ENCODE measurements at regions not wholly inside any gene's neighbourhood (a gene's known extent, or its start where the extent isn't known, plus 50 kb on each side); places are given as distances from the start of the nearest gene placed in this dataset.

DNA sequence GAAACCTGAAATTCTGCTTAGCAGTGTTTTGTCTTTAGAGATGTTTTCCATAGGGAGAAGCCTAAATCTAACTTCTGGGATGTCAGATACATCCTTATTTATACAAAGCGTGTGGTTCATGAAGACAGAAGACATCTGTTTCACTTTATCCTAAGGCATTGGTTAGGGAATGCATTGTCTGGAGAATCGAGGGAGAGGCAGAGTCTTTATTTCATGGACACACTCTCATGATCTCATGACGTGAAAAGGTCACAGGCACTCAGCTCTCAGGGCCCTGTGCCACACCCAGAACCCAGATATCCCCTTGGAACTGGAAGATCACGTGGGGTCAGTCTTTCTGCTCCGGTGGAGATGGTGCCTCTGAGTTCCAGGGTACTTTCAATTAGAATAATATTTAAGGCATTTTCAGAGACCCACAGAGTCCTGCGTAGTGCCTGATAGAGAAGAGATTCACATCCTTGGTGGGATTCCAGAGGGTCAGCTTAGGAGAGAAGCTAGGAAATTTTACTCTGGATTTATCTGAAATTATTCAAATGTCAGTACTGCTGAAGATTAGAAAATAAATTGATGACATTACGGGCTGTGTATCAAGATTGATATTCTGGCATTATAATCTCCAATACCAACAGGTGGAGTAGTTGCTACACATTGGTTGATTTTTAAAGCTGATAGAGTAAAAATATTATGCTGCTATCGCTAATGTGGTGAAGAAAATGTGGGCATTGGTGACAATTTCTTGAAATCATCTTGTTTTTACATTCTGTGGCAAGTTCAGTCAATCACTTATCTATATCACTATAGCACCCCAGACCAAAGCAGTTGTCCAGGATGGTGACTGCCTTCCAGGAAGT is 378.3 kb downstream of the MTRR start:
- no peak for DNase-seq

DNA sequence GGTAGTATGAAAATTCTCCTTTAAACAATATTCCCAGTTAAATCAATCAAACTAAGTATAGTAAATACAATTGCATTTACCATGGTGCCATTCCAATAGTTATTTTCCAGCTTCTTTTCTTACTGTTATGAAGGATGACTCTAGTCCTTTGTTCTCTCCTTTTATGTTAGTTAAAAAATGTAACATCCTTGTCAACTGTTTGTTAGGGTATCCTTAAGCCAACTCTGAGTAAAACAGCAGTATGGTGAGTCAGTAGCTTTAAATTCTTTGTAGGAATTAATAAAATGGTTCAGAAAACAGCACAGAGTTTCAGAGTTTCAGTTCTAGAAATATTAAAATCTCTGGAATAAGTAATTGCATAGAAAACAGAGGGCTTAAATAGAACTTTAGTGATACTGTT is 384.4 kb downstream of the MTRR start:
- no peak for DNase-seq

DNA sequence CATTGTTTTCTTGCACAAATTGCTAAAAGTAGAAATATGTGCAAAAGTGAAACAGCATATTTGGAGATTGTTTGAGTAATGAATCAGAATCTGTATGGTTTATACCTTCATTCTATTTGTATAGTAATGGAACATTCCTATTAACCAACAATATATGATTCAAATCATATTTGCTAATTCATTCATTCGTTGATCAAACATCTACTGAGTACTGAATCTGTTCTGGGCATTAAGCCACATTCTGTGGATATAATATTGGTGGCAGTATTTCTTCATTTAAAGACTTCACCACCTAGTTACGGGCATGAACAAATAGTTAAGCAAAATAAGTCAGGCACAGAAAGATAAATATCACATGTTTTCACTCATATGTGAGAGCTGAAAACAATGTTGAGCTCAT is 385.7 kb downstream of the MTRR start:
- DNase-seq = no peak

DNA sequence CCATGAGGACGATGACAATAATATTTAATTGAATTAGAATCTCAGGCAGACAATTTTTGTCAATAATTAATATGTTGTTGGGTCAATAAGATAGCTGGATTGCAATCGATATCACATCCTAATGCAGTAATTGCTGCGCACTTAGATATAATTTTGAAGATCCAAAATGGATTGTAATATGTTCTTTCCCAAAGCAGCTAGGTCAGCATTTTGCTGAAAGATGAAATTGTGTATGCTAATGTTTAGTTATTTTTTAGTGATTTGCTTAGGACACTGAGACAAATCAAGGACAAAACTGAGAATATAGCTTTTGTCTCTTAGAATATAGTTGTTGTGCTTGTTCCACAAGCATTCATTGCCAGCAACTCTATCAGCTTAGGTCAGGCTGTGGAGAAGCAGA is 389.9 kb downstream of the MTRR start:
- DNase-seq = no peak

DNA sequence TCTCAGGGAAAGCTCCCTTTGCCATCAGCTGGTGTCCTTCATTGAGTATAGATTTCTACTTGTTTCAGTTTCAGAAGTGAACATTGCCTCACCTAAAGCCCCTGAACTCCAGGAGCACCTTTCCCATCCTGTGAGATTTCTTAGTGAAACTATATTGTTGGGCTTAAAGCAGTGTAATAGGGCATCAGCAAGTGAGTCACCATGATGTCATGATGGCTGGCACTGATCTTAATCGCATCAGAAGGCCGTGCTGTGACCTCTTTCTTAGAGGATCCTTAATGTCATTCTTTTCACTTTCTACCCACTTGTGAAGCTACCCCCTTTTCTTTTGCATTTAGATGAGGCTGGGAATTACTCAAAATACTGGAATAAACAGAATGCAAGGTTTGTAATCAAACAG is 401.3 kb downstream of the MTRR start:
- no peak for DNase-seq

DNA sequence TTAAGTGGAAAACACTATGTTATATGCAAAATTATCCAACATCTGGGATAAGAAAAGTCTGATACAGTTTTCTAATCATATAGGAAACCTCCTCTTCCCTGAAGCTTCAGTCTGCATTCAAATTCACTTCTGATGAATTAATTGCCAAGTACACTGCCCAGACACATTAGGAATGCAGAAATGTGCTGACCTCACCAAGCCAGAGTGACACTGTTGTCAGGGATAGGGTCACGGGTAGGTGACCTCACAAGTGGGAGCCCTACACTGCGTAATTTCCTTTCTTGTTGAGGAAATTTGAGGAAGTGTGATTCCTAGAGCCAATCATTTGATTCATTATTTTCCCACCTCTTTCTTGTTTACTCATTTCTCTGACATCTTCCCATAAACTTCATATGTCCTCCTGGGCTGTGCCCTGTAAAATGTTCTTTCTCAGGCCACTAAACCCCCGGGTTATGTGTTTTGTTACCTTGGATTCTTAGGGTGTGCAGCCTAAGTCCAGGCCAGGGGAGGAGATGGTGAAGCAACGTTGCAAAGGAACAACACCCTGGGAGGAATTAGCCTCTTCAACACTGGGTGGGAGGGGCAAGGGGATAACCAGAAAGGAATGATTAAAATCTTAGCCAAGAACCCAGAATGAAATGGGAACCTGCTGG is 411.9 kb downstream of the MTRR start:
- no peak for DNase-seq

DNA sequence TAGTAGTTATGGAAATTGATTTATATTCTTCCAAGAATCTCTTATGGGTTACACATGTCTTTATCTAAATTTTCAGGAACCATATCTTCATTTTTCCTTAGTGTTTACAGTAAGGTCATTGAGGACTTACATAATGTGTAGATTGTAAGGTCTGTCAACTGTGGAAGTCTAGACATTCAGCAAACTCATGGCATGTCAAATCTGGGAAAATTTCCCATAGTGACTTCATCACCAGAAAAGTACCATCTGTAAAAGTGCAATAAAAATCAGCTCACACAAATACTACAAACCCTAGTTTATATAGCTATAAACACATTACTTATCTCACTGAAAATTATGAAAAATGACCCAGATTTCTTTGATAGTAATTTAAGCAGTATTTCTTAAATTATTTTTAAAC is 419.4 kb downstream of the MTRR start:
- no peak for DNase-seq

DNA sequence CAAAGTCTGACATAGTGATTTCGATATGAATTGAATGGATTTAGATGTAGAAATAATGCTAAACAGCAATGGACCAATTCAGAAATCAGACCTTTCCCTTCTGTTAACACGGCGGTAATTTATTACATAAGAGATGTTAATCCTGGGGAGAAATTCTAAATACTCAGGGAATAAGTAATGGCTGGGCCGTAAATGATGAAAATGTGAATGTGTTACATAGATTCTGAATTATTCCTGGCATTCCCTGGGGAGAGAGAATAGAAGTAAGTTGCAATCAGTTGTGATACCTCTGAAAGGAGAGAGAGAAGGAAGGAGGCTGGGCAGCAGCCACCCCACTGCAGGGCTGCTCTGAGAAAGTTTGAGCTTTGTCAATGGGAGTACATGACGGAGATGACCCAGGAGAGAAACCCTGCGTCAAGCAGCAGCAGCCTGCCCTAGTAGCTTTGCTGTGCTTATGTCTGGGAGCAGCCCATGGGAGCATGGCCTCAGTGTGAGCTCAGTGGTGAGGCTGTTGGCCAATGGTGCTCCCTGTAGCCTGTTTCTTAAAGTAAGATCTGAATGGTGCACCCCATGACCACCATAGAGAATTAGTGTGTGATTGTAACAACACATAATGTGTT is 420.1 kb downstream of the MTRR start:
- DNase-seq = no peak

DNA sequence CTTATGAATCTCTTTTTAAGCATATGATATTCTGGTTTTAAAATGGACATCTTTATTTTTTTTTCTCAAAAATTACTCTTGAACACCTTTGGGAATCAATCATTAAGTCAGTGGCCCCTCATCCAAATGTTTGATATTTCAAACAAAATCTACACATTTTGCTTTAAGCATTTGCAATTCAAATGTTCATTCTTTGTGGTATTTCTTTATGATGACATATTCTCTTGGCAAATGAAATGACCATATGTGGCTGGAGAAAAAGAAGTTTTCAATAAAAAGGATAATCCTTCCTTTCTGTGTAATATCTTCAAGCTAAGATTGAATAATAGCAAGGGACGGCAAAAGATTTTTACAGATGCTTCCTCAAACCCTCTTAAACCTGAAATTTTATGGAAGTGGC is 420.8 kb downstream of the MTRR start:
- no peak for DNase-seq

DNA sequence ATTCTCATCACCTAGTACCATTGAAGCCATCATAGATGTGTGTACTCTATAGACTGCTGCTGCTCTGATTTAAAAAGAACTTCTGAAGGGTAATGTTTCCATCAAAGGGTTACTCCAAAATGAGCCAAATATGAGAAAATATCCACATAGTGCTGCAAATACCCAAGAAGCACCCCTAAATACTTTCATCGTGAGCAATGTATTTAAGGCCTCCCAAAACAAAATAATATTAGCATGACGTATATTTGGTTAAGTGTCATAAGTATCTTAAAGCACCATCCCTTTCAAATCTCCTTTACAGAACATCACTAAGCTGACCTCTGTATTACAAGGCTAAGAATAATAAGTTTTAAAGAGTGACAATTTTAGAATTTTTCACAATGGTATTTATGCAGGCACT is 421.8 kb downstream of the MTRR start:
- DNase-seq = no peak

DNA sequence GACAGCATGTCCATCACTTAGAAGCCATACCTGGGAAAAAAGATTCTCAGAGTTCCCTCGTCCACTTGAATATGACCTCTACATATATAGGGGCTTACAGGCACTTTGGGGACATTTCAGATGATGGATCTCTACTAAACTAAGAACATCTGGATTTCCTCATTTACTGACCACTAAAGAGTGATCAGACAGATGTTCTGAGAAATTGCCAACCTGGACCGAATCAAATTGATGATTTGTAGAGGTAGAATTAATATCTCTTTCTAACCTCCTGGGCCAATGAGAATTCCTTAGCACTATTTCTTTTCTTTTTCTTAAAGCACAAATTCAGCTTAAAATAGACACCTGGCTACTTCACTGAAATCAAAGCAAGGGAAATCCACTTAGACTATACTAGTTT is 422.7 kb downstream of the MTRR start:
- no peak for DNase-seq

DNA sequence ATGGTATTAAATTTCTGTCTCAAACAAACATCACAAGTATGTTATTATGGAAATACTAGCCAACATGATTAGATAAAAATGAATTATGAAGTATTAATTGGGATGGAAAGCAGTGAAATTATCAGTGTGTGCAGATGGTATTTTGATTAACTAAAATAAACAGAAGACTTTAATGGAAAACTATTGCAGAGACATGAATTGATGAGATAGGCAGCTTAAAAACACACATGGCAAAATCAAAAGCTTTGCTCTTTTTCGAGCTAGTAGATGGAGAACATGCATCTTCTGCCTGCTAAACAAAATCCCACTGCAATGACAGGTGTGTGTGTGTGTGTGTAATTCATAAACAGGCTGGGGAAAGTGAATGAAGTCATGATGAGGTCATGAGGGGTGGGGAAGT is 426.2 kb downstream of the MTRR start:
- no peak for DNase-seq

DNA sequence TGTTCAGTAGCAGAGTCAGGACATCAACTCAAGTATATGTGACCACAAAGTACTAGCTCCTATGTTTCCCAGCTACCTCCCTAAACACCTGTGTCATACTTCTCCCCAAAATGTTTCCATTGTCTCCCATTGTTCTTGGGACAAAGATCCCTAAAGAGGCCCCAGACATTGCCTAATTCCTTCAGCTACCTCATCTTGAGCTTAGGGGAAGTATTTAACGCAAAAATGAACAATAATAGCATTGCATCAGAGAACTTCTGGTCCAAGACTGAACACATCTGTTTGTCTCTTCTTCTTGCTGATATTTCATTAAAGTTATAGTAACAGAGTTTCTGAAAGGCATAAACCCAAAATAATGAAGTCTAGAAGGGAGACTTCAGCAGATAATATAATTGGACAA is 430.8 kb downstream of the MTRR start:
- no peak for DNase-seq

DNA sequence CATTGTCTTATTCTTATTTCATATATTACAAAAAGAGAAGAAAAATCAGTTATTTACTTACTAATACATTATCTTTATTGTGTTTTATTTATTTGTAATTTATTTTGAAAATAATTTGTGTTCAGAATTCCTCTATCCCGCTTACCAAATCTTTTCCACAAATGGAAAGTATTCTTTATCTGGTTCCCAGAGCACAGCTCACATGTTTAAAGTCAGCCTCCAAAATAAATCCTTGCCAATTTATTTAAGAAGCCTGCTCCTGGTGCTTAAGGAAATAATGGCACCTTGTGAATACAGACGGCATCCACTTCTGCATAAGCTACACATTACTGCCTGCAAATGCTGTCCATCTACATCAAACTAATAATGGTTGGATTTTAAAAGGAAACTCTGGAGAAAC is 435.4 kb downstream of the MTRR start:
- DNase-seq = no peak

DNA sequence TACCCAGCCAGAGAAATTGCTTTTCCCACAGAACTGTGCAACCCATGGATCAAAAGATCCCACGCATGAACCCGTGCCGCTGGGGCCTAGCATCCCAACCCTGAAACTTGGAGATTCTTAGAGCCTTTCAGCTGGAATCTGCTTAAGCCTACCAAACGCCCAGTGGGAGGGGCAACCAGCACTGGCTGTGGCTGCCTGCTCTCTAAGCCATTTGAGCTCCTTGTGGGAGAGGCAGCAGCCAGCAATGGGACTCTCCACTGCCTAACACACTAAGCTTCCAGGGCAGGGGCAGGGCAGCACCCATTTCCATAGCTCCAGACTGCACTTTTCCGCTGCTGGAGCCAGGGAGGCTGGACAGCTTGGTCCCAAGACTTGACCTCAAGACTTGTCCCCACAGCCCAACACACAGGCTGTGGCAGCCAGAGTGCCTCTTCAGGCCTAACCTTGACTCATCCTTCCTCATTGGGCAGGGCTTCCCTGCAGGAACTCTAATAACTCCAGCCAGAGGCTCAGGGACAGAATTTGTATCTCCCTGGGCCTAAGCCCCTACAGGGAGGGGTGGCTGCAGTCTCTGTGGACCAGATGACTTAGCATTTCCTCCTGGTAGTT is 437.4 kb downstream of the MTRR start:
- DNase-seq = no peak

DNA sequence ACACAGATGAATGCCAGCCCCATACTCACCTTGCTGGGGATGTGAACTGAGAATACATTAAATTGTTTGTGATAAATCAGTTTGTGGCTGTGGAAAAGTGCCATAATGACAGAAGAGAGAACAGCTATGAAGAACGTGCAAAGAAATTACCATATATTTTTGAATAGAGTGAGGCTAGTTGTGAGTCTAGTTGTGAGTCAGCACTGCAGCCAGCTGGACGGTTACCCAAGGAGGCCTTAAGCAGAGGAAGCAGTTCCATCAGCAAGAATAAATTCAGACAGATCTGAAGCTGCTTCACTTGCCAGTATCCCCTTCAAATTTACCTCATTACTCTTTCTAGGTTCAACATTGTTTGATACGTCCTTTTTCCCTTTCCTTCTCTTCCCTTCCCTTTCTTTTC is 446.0 kb downstream of the MTRR start:
- no peak for DNase-seq

DNA sequence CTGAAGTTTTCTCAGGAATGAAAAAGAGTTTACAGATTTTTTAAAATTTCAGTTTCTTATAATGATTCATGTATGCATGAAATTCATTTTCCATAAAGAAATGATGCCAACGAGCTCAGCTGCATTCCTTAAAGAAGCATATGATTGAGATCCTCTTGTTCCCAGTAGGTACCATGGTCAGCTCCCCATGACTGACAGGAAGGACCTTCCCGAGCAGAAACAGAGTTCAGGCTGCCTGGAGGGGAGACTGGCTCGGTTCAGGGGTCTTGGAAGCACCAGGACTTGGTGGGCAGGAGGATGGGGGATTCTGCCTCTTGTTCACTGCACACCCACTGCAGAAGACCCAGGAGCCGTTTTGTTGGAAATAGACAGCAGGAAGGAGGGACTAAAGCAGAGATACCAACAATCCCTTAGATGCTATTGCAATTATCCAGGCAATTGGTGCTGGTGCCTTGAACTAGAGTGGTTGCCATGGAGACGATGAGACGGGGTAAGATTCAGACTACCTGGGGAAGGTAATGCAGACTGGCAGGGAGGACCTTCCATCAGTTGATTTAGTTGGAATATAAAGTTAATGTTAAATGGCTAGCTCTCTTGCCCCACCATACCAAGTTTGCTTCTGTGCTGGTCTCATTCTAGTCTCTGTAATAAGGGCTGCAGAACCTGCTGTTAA is 447.8 kb downstream of the MTRR start:
- DNase-seq = no peak

DNA sequence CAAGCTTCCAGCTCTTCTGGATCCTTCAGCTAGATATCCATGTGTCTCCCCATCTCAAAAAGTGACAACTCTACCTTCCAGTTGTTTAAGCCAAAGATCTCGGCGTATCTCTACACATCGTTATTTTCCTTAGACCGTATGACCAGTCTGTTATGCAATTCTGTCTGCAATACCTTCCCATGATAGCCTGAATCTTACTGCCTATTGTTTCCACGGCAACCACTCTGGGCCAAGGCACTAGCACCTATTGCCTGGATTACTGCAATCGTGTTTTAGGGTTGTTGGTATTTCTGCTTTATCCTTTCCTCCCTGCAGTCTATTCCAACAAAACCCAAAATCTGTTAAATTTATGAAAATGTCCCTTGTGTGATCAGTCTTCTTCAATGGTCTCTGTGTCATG is 448.4 kb downstream of the MTRR start:
- no peak for DNase-seq

DNA sequence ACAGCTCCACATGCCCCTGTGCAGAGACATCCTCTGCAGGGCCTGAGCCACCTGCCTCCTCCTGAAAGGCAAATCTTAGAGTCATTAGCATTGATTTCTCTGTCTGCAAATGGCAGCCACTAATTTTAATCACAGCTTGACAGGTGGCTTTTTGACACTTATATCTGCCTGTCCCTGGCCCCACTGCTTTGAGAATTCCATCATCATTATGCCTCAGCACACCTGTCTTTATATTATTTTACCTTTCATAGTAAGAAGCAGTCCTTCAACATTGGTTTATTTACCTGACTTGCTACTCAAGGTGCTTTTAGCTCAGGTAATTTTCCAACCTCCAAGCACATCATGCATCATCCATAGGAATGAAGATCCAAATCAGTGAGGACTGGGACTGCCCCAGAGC is 451.3 kb downstream of the MTRR start:
- no peak for DNase-seq

DNA sequence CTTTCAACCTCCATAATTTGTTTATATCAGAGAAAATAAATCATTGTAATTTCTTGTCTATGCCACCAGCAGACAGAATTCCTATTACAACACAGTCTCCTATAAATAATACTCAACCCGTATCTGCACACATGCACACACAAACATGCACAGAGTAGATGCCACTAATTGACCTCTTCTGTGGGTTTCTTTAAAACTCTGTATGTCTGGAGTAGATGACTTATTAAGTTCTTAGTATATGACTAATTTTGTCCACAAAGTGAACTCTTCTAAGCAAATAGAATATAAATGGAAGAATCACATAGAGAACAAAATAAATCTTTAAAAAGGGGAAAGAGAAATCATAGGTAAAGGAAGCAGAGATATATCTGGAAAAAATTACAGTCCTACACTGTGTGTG is 452.3 kb downstream of the MTRR start:
- DNase-seq = no peak

DNA sequence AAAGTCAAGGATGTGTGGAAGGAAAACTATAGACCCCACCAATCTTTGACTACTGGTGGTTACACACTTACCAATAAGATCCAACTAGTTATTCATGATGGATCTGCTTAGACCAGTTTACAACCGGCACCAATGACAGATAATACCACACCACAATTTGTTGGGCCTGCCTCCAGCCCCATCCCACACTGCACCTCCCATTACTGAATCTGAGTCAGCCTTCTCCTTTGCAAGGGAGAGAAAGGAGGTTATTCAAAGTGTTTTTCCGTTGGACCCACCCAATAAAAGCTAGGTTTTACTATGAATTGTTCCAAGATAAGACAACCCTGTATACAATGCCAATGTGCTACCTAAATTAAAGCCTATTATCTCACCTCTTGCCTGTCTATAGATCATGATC is 453.5 kb downstream of the MTRR start:
- DNase-seq = no peak

DNA sequence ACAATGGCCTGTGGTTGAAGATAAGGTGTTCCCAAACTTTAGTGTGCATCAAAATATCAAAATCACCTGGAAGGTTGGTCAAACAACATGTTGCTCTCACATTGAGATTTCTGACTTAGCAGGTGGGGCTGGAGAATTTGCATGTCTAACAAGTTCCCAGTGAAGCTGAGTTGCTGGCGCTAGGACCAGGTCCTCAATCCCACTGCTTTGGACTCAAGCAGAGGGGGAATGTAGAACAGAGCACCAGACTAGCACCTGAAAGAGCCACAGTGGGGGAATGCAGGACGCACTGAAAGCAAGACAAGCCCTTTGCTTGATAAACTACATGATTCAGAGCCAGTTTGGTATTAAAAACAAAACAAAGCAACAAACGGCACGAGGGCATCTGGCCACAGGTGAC is 458.1 kb downstream of the MTRR start:
- no peak for DNase-seq

DNA sequence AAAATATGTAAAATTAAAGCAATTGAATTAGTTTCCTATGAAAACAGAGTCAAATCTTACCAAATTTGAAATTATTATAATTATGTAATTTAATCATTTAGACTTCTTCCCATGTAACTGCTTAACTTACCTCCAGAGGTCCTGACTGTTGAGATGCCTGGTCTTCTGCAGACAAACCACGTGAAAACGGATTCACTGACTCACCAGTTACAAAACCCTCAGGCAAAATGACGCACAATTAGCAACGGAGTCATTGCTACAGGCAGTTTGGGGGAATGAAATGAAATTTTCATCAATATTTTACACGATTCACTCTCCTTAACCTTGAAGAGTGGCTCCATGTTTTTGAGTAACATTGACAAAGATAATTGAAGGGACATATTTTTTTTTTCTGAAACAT is 460.8 kb downstream of the MTRR start:
- no peak for DNase-seq
